Sigmoid colon (tissue), 6 donors: ENCODE measurements at regions not wholly inside any gene's neighbourhood (a gene's known extent, or its start where the extent isn't known, plus 50 kb on each side); places are given as distances from the start of the nearest gene placed in this dataset.
"Not testable (repeated sequence)": the region's sequence is repeated elsewhere in the genome, so short reads cannot be mapped to it uniquely, and the experiment has no call there.

ENCODE experiments used
- DNase-seq: peaks from one replicate; pipeline ENCODE4 v3.0.0-alpha.2; 2019
- H3K27ac ChIP-seq, 4 donors: fragments of 200-600 bp; sonication (generic); one replicate each; pipeline ENCODE4 v1.5.1; 2016 to 2019; ENCODE audit warnings: mild to moderate bottlenecking in 1 of 4
- H3K27me3 ChIP-seq, 3 donors: fragments of 200-600 bp; sonication (generic); one replicate each; pipeline ENCODE4 v1.5.1; 2019; ENCODE audit warnings: mild to moderate bottlenecking in 1 of 3
- H3K36me3 ChIP-seq, 4 donors: fragments of 200-600 bp; sonication (generic); one replicate each; pipeline ENCODE4 v1.5.1; 2016 to 2019
- H3K4me1 ChIP-seq, 4 donors: fragments of 200-600 bp; sonication (generic); one replicate each; pipeline ENCODE4 v1.5.1; 2017 to 2019
- H3K4me3 ChIP-seq, 4 donors: fragments of 200-600 bp; sonication (generic); one replicate each; pipeline ENCODE4 v1.5.1; 2017 to 2019; ENCODE audit warnings: mild to moderate bottlenecking in 2 of 4, moderate library complexity in 1 of 4
- H3K9me3 ChIP-seq, 4 donors: fragments of 200-600 bp in 3 of 4; sonication (generic) in 3 of 4; one replicate each; pipeline versions ENCODE4 v1.5.1 to v1.6.1; 2013 to 2019
- EP300 ChIP-seq, 4 donors: sonication (generic); formaldehyde crosslinking; IDR thresholded peaks; one replicate each; pipeline ENCODE4 v1.6.1; 2017; ENCODE audit warnings: antibody characterized with exemption in 4 of 4
- POLR2A ChIP-seq, 2 donors: fragments of 450-650 bp; IDR thresholded peaks; one replicate each; pipeline ENCODE4 v1.6.1; 2016; ENCODE audit warnings: antibody characterized with exemption in 2 of 2, mild to moderate bottlenecking in 2 of 2, moderate library complexity in 2 of 2
- POLR2AphosphoS5 ChIP-seq, 4 donors: sonication (generic); formaldehyde crosslinking; IDR thresholded peaks; one replicate each; pipeline ENCODE4 v1.6.1; 2017; ENCODE audit warnings: antibody characterized with exemption in 4 of 4
- WGBS, 2 donors: extraction: QIAGEN DNeasy Blood & Tissue Kit; methylation state at CpG; one replicate each; pipeline ENCODE4 v1.1.7; 2013; 5-methylcytosine and 5-hydroxymethylcytosine counted together
- intact Hi-C: fragments of 100-400 bp; cut with DNase I; formaldehyde crosslinking; loops from one replicate; pipeline ENCODE4 v1.15.1; 2023
- TF ChIP-seq, protein P1 (sequence below), 4 experiments: fragments of 450-650 bp in 3 of 4; fragments of 200-600 bp in 1 of 4; IDR thresholded peaks; one replicate each; pipeline ENCODE4 v1.5.1; 2016 to 2019; ENCODE audit warnings: antibody characterized with exemption in 4 of 4, mild to moderate bottlenecking in 3 of 4, moderate library complexity in 2 of 4
- donor health status: healthy with polysubstance abuse.
- donor health status: healthy.

GRCh38 chr15:81825136-81825535, 220.7 kb downstream of the MEX3B start:
- intact Hi-C loops = no loop called here
- H3K36me3 ChIP-seq = no peaks in the 10 kb centered on the region
- H3K9me3 ChIP-seq = no peaks in the 10 kb centered on the region
- TF ChIP-seq, protein P1, sequence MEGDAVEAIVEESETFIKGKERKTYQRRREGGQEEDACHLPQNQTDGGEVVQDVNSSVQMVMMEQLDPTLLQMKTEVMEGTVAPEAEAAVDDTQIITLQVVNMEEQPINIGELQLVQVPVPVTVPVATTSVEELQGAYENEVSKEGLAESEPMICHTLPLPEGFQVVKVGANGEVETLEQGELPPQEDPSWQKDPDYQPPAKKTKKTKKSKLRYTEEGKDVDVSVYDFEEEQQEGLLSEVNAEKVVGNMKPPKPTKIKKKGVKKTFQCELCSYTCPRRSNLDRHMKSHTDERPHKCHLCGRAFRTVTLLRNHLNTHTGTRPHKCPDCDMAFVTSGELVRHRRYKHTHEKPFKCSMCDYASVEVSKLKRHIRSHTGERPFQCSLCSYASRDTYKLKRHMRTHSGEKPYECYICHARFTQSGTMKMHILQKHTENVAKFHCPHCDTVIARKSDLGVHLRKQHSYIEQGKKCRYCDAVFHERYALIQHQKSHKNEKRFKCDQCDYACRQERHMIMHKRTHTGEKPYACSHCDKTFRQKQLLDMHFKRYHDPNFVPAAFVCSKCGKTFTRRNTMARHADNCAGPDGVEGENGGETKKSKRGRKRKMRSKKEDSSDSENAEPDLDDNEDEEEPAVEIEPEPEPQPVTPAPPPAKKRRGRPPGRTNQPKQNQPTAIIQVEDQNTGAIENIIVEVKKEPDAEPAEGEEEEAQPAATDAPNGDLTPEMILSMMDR (IDR thresholded peaks at IDR 0.05) = no peak
- no peak for TF ChIP-seq EP300 (IDR thresholded peaks at IDR 0.05)
- no peak overlapping the region for H3K4me3 ChIP-seq
- H3K27ac ChIP-seq = no peak overlapping the region
- no peak for DNase-seq
- WGBS, 2 donors = 67 to 81% methylated on average over 2 of the region's 2 CpGs
- H3K27me3 ChIP-seq = no peaks in the 10 kb centered on the region
- H3K4me1 ChIP-seq = no peaks in the 10 kb centered on the region

DNA sequence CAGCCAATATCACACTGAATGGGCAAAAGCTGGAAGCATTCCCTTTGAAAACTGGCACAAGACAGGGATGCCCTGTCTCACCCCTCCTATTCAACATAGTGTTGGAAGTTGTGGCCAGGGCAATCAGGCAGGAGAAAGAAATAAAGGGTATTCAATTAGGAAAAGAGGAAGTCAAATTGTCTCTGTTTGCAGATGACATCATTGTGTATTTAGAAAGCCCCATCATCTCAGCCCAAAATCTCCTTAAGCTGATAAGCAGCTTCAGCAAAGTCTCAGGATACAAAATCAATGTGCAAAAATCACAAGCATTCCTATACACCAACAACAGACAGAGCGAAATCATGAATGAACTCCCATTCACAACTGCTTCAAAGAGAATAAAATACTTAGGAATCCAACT, 223.2 kb downstream of the MEX3B start:
- H3K9me3 ChIP-seq, intact Hi-C loops, H3K27ac ChIP-seq, H3K27me3 ChIP-seq, H3K4me1 ChIP-seq, H3K4me3 ChIP-seq, H3K36me3 ChIP-seq, DNase-seq: not testable (repeated sequence)
- 81 to 87% methylated on average over 1 of the region's 1 CpG for WGBS, 2 donors

- no peaks in the 10 kb centered on the region for H3K27me3 ChIP-seq
- TF ChIP-seq EP300 (IDR thresholded peaks at IDR 0.05) = no peak
- TF ChIP-seq POLR2A (IDR thresholded peaks at IDR 0.05) = no peak
- TF ChIP-seq, protein P1 (IDR thresholded peaks at IDR 0.05) = no peak
- no peak for TF ChIP-seq POLR2AphosphoS5 (IDR thresholded peaks at IDR 0.05)
- H3K9me3 ChIP-seq = no peaks in the 10 kb centered on the region
- intact Hi-C loops = no loop called here
- no peaks in the 10 kb centered on the region for H3K4me1 ChIP-seq
- DNase-seq = no peak
- H3K4me3 ChIP-seq = no peak overlapping the region
- no peak overlapping the region for H3K27ac ChIP-seq
- WGBS, 2 donors = 61 to 77% methylated on average over 5 of the region's 5 CpGs
- H3K36me3 ChIP-seq = no peaks in the 10 kb centered on the region
Measured at GRCh38 chr15:81819924-81820635, 225.7 kb downstream of the MEX3B start.

DNA sequence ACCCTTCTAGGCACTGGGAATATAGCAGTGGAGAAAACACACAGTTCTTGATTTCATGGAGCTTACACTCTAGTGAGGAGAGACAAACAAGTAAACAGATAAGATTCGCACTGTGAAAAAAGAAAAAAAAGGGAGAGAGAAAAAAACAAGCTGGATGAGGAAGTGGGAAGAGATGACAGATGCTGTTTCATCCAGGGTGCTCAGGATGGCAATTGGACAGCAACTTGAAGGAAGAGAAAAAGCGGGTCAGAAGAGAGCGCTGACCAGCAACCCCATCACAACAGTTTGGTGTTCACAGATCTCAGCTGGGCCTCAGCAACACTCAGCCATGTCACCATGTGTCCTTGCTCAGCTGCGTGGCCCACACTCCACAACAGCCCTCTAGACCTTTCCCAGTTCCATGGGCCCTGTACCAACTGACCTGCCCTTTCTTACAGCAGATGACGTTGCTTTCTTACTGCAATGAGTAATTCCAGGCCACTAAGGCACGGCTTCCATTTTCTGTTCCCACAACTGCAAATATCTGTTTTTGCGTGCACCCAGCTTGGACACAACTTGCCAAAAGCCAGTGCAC, 230.8 kb downstream of the MEX3B start:
- TF ChIP-seq, protein P1 (IDR thresholded peaks at IDR 0.05) = no peak
- TF ChIP-seq POLR2AphosphoS5 (IDR thresholded peaks at IDR 0.05) (no peak), POLR2A (IDR thresholded peaks at IDR 0.05) (no peak)
- H3K9me3 ChIP-seq = no peaks in the 10 kb centered on the region
- DNase-seq = no peak
- no peaks in the 10 kb centered on the region for H3K4me1 ChIP-seq
- H3K36me3 ChIP-seq = no peaks in the 10 kb centered on the region
- H3K27ac ChIP-seq = no peak overlapping the region
- 86 to 89% methylated on average over 7 of the region's 7 CpGs for WGBS, 2 donors
- intact Hi-C loops = no loop called here
- H3K4me3 ChIP-seq = no peak overlapping the region
- no peaks in the 10 kb centered on the region for H3K27me3 ChIP-seq

DNA sequence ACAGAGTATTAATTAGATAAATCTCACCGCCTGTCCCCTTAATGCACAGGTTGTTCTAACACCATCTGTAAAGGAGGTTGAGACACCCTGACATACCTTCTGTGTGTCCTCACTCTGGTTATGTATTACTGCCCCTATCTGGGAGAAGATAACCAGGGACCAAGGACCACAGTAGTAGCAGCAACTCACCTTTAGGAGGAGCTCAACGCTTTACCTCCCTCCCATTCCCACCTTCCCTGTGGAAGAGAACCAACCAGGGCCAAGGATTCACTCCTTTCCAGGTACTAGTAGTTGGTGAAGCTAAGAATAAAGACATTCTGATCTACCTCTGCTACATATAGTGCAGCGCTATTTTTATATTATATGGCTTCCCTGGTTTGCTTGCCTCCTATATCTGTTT, 232.6 kb downstream of the MEX3B start:
- Histone ChIP-seq H3K27ac (no peak overlapping the region), H3K27me3 (no peaks in the 10 kb centered on the region), H3K4me1 (no peaks in the 10 kb centered on the region), H3K4me3 (no peak overlapping the region), H3K9me3 (no peaks in the 10 kb centered on the region), H3K36me3 (no peaks in the 10 kb centered on the region)
- 63 to 67% methylated on average over 3 of the region's 3 CpGs for WGBS, 2 donors
- intact Hi-C loops = no loop called here
- TF ChIP-seq, protein P1 (IDR thresholded peaks at IDR 0.05) = no peak
- no peak for TF ChIP-seq POLR2AphosphoS5 (IDR thresholded peaks at IDR 0.05)
- no peak for TF ChIP-seq POLR2A (IDR thresholded peaks at IDR 0.05)
- no peak for TF ChIP-seq EP300 (IDR thresholded peaks at IDR 0.05)
- DNase-seq = no peak
